ENCODE measurements at regions not wholly inside any gene's neighbourhood (a gene's known extent, or its start where the extent isn't known, plus 50 kb on each side); places are given as distances from the start of the nearest gene placed in this dataset.

DNA sequence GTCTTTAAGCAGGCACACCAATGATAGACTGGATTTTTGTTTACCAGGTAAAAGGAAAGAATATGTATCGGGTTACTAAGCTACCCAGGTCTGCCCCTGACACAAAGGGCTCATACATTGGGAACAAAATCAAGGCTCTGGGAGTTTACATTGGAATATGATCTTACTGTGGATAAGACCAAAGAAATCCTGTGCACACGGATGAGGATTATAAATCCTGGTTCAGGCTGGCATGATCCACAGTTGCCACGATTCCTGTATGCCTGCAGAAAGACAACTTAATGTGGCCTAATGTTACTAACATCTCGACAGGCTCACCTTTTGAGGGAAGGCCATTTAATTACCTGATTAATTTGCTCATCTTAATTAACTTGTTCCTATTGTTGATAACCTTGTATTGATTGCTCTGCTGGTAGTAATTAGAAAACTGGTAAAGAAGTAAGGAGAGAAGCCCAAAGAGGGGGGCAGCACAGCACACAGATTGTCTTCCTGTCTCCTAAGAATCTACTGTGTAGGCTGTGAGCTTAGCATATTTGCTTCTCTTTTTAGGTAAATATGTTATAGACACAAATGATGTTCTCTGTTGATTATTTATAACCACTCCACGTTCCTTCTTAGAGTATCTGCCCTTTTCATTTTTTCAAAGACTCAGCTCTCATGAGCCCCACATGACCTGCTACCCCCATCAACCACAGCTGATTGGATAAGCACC lies 51.0 kb upstream of the TOX3 start (continued):
- TF ChIP-seq ARID3A (IDR thresholded peaks at IDR 0.05; ENCODE audit: low read depth, low read length): peak; percentile 99
- peak; percentile 26; the same call in 1 of the 2 replicates for TF ChIP-seq ZMAT3 (CRISPR knock-in tag; conservative IDR thresholded peaks at IDR 0.05)
- TF ChIP-seq KDM5B (CRISPR knock-in tag; IDR thresholded peaks at IDR 0.05; ENCODE audit: borderline replicate concordance): no peak
- TF ChIP-seq, protein P1, sequence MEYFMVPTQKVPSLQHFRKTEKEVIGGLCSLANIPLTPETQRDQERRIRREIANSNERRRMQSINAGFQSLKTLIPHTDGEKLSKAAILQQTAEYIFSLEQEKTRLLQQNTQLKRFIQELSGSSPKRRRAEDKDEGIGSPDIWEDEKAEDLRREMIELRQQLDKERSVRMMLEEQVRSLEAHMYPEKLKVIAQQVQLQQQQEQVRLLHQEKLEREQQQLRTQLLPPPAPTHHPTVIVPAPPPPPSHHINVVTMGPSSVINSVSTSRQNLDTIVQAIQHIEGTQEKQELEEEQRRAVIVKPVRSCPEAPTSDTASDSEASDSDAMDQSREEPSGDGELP (IDR thresholded peaks at IDR 0.05; ENCODE audit: borderline replicate concordance, low read depth): no peak
- 0 out of 2 replicates have a peak, but pooled peaks have one; percentile 29 for TF ChIP-seq DNMT3B (CRISPR knock-in tag; conservative IDR thresholded peaks at IDR 0.05)
- peak; percentile 42; the same call in 1 of the 2 replicates for TF ChIP-seq NR2F2 (IDR thresholded peaks at IDR 0.05; ENCODE audit: borderline replicate concordance, low read depth)
- TF ChIP-seq SKIL (CRISPR knock-in tag; IDR thresholded peaks at IDR 0.05; ENCODE audit: borderline replicate concordance): no peak
- no peak for TF ChIP-seq ZNF468 (CRISPR knock-in tag; IDR thresholded peaks at IDR 0.05)
- no peak for TF ChIP-seq NBN (conservative IDR thresholded peaks at IDR 0.05)
- TF ChIP-seq SRSF1 (optimal IDR thresholded peaks at IDR 0.05; ENCODE audit: low read depth, low read length): no peak
- TF ChIP-seq ZNF24 (IDR thresholded peaks at IDR 0.05): no peak
- no peak for TF ChIP-seq RBM39 (IDR thresholded peaks at IDR 0.05; ENCODE audit: low read depth, low read length, poor library complexity, severe bottlenecking)
- TF ChIP-seq ZNF407 (CRISPR knock-in tag; IDR thresholded peaks at IDR 0.05; ENCODE audit: not compliant biosample characterization): no peak
- TF ChIP-seq ARNT2 (CRISPR knock-in tag; IDR thresholded peaks at IDR 0.05; ENCODE audit: low read depth): no peak
- no peak for TF ChIP-seq SMAD9 (CRISPR knock-in tag; IDR thresholded peaks at IDR 0.05)
